Endothelial cell of umbilical vein (primary cell): ENCODE measurements at regions not wholly inside any gene's neighbourhood (a gene's known extent, or its start where the extent isn't known, plus 50 kb on each side); places are given as distances from the start of the nearest gene placed in this dataset.

Experiments used
- BruUV-seq: library from RNA; stranded (reverse); fragments of 400-500 nt; replicated peaks from 2 replicates; lab custom pipeline; 2021; lab: Mats Ljungman, UMichigan
- CTCF ChIA-PET: fragments of 300-600, 350-600 bp; sonication (Branson Sonifier 250); formaldehyde crosslinking; loops from one replicate; lab custom pipeline; 2021; ENCODE audit warnings: antibody characterized with exemption, inconsistent platforms; lab: Charles Lee
- POLR2A ChIA-PET: fragments of 300-600, 350-600 bp; sonication (Branson Sonifier 250); formaldehyde crosslinking; loops from one replicate; lab custom pipeline; 2021; ENCODE audit warnings: antibody characterized with exemption, inconsistent platforms; lab: Charles Lee
- DNase-seq: peaks from one replicate; pipeline ENCODE4 v3.0.0-alpha.2; 2011; ENCODE audit warnings: low read depth, low spot score
- FAIRE-seq: peaks from 2 replicates; lab custom pipeline; 2011; peaks lifted over from hg19 to GRCh38; lab: Jason Lieb, UNC
- H2AFZ ChIP-seq: 2 replicates; pipeline ENCODE4 v1.6.0; 2012; ENCODE audit warnings: low read depth, low read length, control low read depth, inconsistent platforms
- H3K27ac ChIP-seq: 2 replicates; pipeline ENCODE4 v1.5.1; 2011; ENCODE audit warnings: low read depth, mild to moderate bottlenecking, control low read depth, low read length, moderate library complexity; ENCODE audit not compliant: insufficient read depth
- H3K27me3 ChIP-seq, 2 experiments: 2 replicates each; pipeline versions ENCODE4 v1.6.0 to v1.6.1; 2011; ENCODE audit warnings: low read length in 2 of 2, mixed read lengths in 1 of 2; ENCODE audit not compliant: control insufficient read depth in 2 of 2, insufficient read depth in 2 of 2
- H3K36me3 ChIP-seq, 2 experiments: 2 replicates in 1 of 2; 3 replicates in 1 of 2; pipeline ENCODE4 v1.5.1; 2011; ENCODE audit warnings: low read length in 2 of 2, mild to moderate bottlenecking in 1 of 2, moderate library complexity in 1 of 2; ENCODE audit not compliant: control insufficient read depth in 2 of 2, insufficient read depth in 2 of 2; ENCODE audit errors: extremely low read depth in 1 of 2
- H3K4me1 ChIP-seq: 3 replicates; pipeline ENCODE4 v1.5.1; 2011; ENCODE audit warnings: mild to moderate bottlenecking, low read length; ENCODE audit not compliant: control insufficient read depth, insufficient read depth; ENCODE audit errors: extremely low read depth
- H3K4me2 ChIP-seq: 2 replicates; pipeline ENCODE4 v1.6.1; 2011; ENCODE audit warnings: low read length, control low read depth, mixed read lengths; ENCODE audit not compliant: insufficient read depth
- H3K4me3 ChIP-seq, 3 experiments: fragments of 200-600 bp in 1 of 3; sonication (generic), shearing (Covaris generic) in 1 of 3; replicated peaks in 1 of 3; 2 replicates each; pipeline ENCODE4 v1.5.1; 2011 to 2016; ENCODE audit warnings: control low read depth in 3 of 3, low read length in 3 of 3, mild to moderate bottlenecking in 2 of 3, inconsistent platforms in 1 of 3, low read depth in 1 of 3, moderate library complexity in 1 of 3; ENCODE audit not compliant: insufficient read depth in 1 of 3
- H3K79me2 ChIP-seq: 2 replicates; pipeline ENCODE4 v1.6.0; 2012; ENCODE audit warnings: low read length, inconsistent platforms; ENCODE audit not compliant: control insufficient read depth, insufficient read depth
- H3K9ac ChIP-seq: replicated peaks from 2 replicates; pipeline ENCODE3; 2011; ENCODE audit warnings: low read length, control low read depth; ENCODE audit not compliant: insufficient read depth; ENCODE audit errors: extremely low read depth
- H3K9me1 ChIP-seq: replicated peaks from 3 replicates; pipeline ENCODE4 v1.6.0; 2011; ENCODE audit warnings: mild to moderate bottlenecking, low read length; ENCODE audit not compliant: control insufficient read depth, insufficient read depth; ENCODE audit errors: extremely low read depth
- H3K9me3 ChIP-seq: replicated peaks from 2 replicates; pipeline ENCODE4 v1.5.1; 2012; ENCODE audit warnings: low read length, inconsistent platforms; ENCODE audit not compliant: control insufficient read depth, insufficient read depth
- H4K20me1 ChIP-seq: replicated peaks from 2 replicates; pipeline ENCODE3; 2011; ENCODE audit warnings: mild to moderate bottlenecking, low read length; ENCODE audit not compliant: control insufficient read depth, insufficient read depth; ENCODE audit errors: extremely low read depth
- CTCF ChIP-seq, 2 donors: IDR thresholded peaks; 1 replicate in 1 of 2; 2 replicates in 1 of 2; pipeline ENCODE4 v1.5.1; 2011; ENCODE audit warnings: low read length in 2 of 2, mild to moderate bottlenecking in 2 of 2, moderate library complexity in 2 of 2, control low read depth in 1 of 2, inconsistent platforms in 1 of 2, low read depth in 1 of 2; ENCODE audit not compliant: insufficient read depth in 1 of 2; ENCODE audit errors: extremely low read depth in 1 of 2
- EZH2 ChIP-seq: IDR thresholded peaks from 2 replicates; pipeline ENCODE4 v1.6.1; 2012; ENCODE audit warnings: borderline replicate concordance, low read depth, mild to moderate bottlenecking, moderate library complexity, low read length, inconsistent platforms; ENCODE audit not compliant: severe bottlenecking
- FOS ChIP-seq: IDR thresholded peaks from 2 replicates; pipeline ENCODE4 v1.6.1; 2011; ENCODE audit warnings: mild to moderate bottlenecking, low read length, moderate library complexity, borderline replicate concordance; ENCODE audit not compliant: insufficient read depth
- GATA2 ChIP-seq: IDR thresholded peaks from 2 replicates; pipeline ENCODE4 v1.7.0; 2011; ENCODE audit warnings: low read depth, mild to moderate bottlenecking, moderate library complexity, mixed read lengths, low read length; ENCODE audit not compliant: insufficient read length, insufficient read depth
- JUN ChIP-seq: IDR thresholded peaks from 2 replicates; pipeline ENCODE4 v1.6.1; 2011; ENCODE audit warnings: borderline replicate concordance, low read depth; ENCODE audit not compliant: insufficient read length, insufficient read depth
- MYC ChIP-seq: IDR thresholded peaks from one replicate; pipeline ENCODE4 v1.6.1; 2011; ENCODE audit warnings: mild to moderate bottlenecking, low read depth, low read length
- POLR2A ChIP-seq: IDR thresholded peaks from 2 replicates; pipeline ENCODE4 v1.6.1; 2012; ENCODE audit warnings: low read depth, mild to moderate bottlenecking, control low read depth, low read length
- POLR2AphosphoS5 ChIP-seq: IDR thresholded peaks from 2 replicates; pipeline ENCODE4 v1.6.1; 2012; ENCODE audit warnings: low read depth, mild to moderate bottlenecking, control low read depth, low read length, moderate library complexity; ENCODE audit not compliant: insufficient read depth
- dilution Hi-C: fragments of 300-500 bp; cut with MboI; formaldehyde crosslinking; loops from one replicate; pipeline ENCODE4 v1.15.0; 2019; ENCODE audit warnings: low sequenced_read_pairs; ENCODE audit not compliant: extremely low pct_ligation_motif_present
- intact Hi-C: fragments of 100-400 bp; cut with micrococcal nuclease; formaldehyde crosslinking; loops from one replicate; pipeline ENCODE4 v1.10.0; 2022
- TF ChIP-seq, protein P1 (sequence below): IDR thresholded peaks from 2 replicates; pipeline ENCODE4 v1.6.1; 2011; ENCODE audit not compliant: insufficient read depth, insufficient read length

DNA sequence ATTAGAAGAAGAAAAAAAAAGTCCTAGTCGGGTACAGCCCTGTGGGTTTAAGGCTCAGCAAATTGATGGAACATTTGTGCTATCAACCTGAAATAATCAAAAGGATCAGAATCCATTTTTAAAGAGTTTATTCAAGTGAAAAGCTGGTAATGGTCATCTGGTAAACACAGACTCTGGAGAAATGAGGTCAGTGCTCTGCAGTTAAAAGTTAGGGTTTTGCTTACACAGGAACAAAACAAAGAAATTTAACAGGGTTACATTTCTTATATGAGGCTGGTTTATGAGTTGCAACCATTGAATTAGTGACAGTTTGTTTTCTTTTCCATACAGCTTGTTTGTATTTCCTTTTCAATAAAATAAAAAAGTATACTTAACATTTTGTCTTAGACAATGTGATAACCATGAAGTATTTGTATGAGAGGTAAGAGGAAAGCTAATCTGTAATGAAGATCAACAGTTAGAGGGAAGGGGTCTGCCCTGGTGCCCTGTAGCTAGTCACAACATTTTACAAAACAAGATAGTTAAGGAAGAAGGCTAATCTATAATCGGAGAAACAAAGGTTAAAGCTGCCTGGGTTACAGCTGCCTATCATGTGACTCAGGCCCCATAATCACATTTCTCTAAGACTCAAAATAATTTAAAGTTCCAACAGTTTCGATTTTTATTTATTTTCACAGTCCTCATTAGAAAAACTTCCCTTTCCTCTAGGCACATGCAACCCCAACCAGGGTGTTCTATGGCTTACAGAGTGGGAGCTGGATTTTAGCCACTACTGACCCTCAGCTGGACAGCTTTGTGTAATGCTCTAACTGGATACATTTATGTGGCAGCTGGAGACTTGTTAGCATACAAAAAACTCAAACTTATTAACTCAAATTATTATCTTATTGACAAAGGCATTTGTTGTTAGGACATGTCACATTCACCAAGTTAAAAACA is 98.1 kb upstream of the ACP3 start:
- FAIRE-seq (no peak), DNase-seq (no peak)
- BruUV-seq, result no TSS peak
- dilution Hi-C loops (no loop called here), intact Hi-C loops (loop anchor here (10.0 kb wide), 1 partner anchor 424 kb away; no protein-coding TSS in a partner anchor)
- CTCF ChIA-PET, result interaction anchor here (0.8 to 2.4 kb wide), 2 partner anchors 9 to 184 kb away, joined by 3 to 16 read pairs; partner anchors contain the start of gene CPNE4
- Histone ChIP-seq H3K9ac (no peak overlapping the region), H3K27me3 (peaks cover 0 to 3% of the 10 kb centered on the region in 2 experiments), H4K20me1 (no peaks in the 10 kb centered on the region), H3K27ac (no peak overlapping the region), H3K9me1 (no peaks in the 10 kb centered on the region), H3K36me3 (no peaks in the 10 kb centered on the region), H3K4me3 (no peak overlapping the region), H3K79me2 (no peaks in the 10 kb centered on the region), H3K4me2 (no peak overlapping the region), H3K4me1 (no peaks in the 10 kb centered on the region), H2AFZ (no peak overlapping the region), H3K9me3 (no peaks in the 10 kb centered on the region)
- POLR2A ChIA-PET, result no interaction called here
- no peak for TF ChIP-seq FOS
- no peak for TF ChIP-seq POLR2AphosphoS5
- TF ChIP-seq GATA2, result no peak
- TF ChIP-seq, protein P1, sequence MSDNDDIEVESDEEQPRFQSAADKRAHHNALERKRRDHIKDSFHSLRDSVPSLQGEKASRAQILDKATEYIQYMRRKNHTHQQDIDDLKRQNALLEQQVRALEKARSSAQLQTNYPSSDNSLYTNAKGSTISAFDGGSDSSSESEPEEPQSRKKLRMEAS, result no peak
- no peak for TF ChIP-seq JUN
- no peak for TF ChIP-seq CTCF (IDR thresholded peaks at IDR 0.05; ENCODE audit: extremely low read depth in 1 of 2, insufficient read depth in 1 of 2, low read depth in 1 of 2, low read length in 2 of 2)
- no peak for TF ChIP-seq EZH2
- TF ChIP-seq POLR2A, result no peak
- TF ChIP-seq MYC, result no peak
